ENCODE measurements at regions not wholly inside any gene's neighbourhood (a gene's known extent, or its start where the extent isn't known, plus 50 kb on each side); places are given as distances from the start of the nearest gene placed in this dataset.
"Not testable (repeated sequence)": the region's sequence is repeated elsewhere in the genome, so short reads cannot be mapped to it uniquely, and the experiment has no call there.

GRCh38 chr6:14561563-14561962 is 444.0 kb downstream of the CD83 start:
- TF ChIP-seq CTCF (conservative IDR thresholded peaks at IDR 0.05); EZH2 (IDR thresholded peaks at IDR 0.05; ENCODE audit: low read depth): not testable (repeated sequence)
